Dedifferentiated amniotic fluid mesenchymal stem cell (primary cell): ENCODE measurements at regions not wholly inside any gene's neighbourhood (a gene's known extent, or its start where the extent isn't known, plus 50 kb on each side); places are given as distances from the start of the nearest gene placed in this dataset.

Experiments used
- DNase-seq: peaks from one replicate; pipeline ENCODE4 v3.0.0-alpha.2; 2016; ENCODE audit errors: extremely low spot score

DNA sequence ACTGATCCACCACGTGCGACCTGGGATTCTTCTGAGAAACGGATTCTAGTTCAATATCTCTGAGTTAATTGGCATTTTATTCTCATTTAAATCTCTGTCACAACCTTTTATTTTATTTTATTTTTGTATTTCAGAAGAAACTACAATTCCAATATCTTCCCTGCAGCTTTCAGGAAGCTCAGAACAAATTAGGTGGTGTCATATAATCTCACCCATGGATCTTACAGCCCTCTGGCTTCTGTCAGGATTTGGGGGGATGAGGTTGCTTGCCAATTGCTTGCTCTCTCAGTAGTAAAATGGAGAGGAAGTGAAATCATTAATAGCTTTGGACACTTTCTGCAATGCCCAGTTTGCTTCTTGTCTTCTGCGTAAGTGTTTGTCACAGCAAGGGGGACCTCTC is 205.4 kb downstream of the TLE3 start:
- no peak for DNase-seq

- DNase-seq, result no peak
Measured at GRCh38 chr15:69893086-69893485, 204.6 kb downstream of the TLE3 start.

GRCh38 chr15:69893863-69894262 is 203.9 kb downstream of the TLE3 start:
- DNase-seq, result peak; percentile 42

DNA sequence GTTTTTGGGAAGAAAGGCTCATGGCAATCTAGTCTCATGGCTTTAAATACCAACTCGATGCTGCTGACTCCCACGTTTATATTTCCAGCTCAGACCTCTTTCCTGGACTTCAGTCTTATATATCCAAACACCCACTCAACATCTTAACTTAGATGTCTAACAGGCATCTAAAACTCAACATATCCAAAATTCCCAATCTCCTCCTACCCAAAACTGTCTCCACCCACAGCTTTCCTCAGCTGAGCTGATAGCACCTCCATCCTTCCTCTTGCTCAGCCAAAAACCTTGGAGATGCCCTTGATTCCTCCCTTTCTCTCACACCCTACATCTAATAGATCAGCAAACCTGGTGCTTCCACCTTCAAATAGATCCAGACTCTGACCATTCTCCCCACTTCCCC is 202.5 kb downstream of the TLE3 start:
- no peak for DNase-seq

GRCh38 chr15:69896606-69897005 is 201.1 kb downstream of the TLE3 start:
- DNase-seq, result peak; percentile 18

- DNase-seq, result no peak
Measured at GRCh38 chr15:69897061-69897460, 200.7 kb downstream of the TLE3 start.

DNA sequence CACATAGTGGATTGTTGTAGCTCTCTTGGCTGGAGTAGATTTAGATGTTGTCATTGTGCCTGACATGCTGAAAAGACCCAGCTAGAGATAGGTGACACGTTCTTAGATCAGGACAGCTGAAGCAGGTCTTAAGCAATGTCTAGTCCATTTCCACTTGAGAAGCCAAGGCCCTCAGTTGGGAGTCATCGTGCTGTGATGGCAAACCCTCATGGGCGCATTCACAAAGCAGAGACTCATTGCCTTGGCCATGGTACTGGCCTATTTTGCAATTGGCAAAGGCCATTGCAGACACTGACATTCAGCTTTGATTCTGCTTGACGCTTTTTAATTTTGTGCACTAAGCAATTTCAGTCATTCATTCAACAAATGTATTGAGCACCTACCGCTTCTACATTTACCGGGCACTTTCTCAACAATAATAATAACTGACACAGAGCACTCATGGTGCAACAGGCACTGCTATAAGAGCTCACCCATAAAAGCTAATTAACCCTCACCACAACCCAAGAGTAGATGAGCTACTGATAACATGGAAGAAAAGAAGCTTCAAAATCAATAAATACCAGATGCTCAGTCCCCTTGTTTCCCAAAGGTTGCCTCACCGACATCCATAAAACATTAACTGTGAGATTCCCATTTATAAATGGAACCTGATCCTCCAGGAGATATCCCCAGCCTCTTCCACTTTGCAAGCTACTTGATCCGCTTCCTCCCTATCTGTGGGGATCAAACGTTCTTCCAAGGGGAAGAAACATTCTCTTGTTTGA is 200.1 kb downstream of the TLE3 start:
- DNase-seq, result no peak

DNA sequence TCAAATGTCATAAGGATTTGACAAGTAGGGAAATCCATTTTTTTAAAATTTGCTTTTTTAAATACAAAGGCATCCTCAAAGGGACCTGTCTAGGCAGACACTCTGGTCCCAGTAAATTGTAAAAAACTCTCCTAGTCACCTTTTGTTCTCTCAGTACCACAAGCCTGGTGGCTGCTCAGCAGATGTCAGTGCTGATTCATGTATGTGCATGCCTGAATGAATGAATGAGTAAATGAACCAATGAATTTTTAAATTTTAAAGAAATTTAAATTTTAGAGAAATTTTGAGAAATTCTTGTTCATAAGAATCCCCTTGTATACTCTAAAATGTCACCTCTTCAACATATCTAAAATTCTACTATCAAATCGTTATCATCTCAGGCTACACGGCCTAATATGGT is 199.5 kb downstream of the TLE3 start:
- no peak for DNase-seq

DNA sequence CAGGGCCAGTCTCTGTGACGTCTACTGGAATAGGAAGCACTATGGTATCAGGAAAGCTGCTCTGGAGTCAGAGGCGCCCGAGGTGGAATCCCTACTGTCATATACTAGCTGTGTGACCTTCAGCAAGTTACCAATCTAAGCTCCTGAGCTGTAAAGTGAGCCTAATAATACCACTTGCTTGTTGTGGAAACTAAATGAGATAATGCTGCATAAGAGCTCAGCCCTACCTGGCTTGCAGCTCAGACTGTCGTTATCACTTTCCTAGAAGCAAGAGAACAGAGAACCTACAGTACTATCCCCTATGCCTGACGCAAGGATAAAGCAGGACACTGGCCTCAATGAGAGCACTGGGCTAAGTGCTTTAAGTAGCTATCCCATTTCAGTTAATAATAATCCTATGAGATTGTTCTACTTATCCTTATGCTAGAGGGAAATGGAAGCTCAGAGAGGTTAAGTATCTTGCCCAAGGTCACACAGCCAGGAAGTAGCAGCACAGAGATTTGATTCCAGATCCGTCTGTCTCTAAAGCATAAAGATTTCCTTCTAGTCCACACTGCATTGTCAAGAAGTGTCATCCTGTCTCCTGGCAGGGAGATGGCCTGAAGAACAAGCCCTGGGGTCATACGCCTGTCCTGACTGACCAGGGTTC is 195.2 kb downstream of the TLE3 start:
- DNase-seq, result no peak

- DNase-seq, result peak; percentile 49
Measured at GRCh38 chr15:69903470-69904469, 193.9 kb downstream of the TLE3 start.

DNA sequence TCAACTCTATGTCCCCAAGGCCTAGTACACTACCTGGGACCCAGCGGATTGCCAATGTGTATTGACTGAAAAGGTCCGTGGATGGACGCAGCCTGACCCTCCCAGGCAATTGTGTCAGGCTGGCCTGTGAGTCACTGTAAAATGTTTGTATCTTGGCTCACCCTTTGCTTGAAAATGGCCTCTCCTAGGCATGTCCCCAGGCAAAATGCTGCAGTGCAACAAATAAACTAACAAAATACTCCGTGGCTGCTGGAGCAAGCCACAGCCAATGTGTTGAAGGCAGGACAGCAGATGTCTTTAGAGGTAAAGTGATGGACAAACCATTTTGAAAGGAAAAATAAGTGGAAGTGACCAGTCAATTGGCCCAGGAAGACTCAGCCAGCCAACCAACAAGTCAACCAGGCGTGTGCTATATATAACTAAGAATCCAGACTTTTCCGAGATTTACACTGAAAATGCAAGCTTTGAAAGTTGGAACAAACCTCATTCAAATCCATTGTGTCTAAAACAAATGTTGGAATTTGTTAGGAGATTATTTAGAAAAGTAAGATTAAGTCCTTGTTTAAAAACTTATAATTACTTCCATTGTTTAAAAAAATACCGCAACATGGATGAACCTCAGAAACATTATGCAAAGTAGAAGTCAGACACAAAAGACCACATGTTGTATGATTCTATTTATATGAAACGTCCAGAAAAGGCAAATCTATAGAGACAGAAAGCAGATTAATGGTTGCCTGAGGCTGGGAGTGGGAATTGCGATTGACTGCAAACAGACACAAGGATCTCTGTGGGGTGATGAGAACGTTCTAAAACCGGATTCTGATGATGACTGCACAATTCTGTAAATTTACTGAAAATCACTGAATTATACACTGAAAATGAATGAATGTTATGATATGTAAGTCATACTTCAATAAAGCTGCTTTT is 191.2 kb downstream of the TLE3 start:
- no peak for DNase-seq

DNA sequence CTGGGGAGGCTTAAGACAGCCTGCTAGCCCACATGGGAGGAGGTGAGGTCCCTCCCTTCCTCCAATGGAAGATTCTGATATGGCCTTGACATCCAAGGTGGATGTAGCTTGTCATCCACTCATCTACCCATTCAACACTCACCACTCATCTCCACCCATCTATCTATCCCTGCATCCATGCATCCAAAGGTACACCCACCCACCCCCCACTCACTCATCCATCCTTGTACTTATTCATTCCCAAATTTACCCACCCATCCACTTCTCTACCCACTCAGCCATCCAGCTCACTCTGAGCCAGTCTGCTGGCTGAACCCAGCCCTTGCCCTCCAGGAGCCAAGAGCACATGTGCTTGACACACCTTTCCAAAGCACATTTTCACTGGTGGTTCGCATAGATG is 189.7 kb downstream of the TLE3 start:
- DNase-seq, result no peak

- no peak for DNase-seq
Measured at GRCh38 chr15:69908590-69909420, 188.9 kb downstream of the TLE3 start.

DNA sequence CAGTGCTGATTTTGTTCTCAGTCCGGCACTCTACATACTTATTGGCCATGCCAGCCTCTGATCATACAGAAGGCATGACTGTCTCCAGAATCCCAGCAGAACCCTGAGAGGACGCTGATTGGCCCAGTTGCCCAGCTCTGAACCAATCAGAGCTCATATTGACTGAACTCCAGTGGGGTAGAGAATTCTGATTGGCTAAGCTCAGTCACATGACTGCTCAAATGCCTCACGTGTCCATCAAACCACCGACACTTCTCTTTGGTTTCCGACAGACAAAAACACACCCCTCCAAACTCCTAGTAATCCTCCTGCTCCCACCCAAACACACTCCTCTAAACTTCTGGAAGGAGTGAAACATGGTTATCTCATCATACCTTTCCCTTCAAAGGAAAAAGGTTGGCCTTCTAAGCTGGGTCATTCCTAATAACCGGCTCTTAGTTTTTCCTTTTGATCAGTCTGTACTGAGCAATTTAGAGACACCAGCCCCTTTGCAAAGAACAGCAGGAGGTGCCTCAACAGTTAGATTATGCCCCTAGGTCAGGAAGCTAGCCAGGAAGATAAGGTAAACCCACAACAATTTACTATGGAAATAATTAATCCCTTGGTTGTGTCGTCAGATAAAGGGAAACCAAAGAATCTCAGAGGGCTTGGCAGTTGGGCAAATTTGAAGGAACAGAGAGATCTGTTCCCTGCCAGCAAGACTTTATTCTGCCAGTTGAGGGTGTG is 187.8 kb downstream of the TLE3 start:
- DNase-seq, result no peak

- no peak for DNase-seq
Measured at GRCh38 chr15:69910514-69910913, 187.2 kb downstream of the TLE3 start.

DNA sequence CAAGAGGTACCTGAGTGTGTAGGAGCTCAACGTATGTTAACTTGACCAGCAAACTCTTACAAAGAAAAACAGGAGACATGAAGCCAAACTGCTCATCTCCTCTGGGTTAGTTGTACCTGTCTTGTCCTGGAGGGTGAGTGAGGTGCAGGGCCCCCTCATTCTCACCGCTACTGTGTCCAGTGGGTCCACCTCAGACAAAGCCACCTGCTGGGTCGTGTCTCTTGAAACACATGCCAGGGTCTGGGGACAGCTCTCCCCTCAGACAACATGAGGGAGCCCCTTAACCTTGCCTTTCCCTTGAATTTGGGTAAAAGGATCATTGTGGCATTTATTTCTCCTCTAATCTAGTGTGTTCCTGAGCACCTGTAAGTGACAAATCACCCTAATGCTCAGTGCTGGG is 185.6 kb downstream of the TLE3 start:
- DNase-seq, result no peak

GRCh38 chr15:69914040-69914439 is 183.7 kb downstream of the TLE3 start:
- no peak for DNase-seq

GRCh38 chr15:69914960-69915359 is 182.8 kb downstream of the TLE3 start:
- no peak for DNase-seq

DNA sequence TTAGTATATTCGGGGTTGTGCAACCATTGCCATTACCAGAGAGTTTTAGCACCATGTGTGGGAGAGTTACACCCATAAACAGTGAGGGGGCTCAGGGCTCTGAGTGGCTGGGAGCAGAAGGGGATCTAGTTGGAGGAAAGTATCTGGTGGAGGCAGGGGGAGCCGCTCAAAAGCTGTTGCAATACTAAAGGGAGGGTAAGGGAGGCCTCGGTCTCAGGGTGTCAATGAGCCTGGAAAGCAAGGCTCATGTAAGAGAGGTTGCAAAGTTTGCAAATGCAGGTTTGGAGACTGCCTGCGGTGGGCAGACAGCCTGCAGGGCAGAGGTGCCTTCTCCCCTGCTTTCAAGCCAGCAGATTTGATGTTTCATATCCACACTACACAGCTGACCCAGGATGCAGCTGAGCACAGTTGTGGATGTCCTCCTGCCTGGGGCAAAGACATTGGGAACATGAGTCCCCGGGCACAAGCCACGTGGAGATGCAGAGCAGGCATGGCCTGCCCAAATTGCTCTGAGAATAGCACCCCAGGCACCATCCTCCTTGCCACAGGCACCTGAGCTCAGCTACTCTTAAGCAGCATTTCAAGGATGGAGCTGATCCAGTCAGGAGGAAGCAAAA is 181.4 kb downstream of the TLE3 start:
- no peak for DNase-seq
